ENCODE measurements at regions not wholly inside any gene's neighbourhood (a gene's known extent, or its start where the extent isn't known, plus 50 kb on each side); places are given as distances from the start of the nearest gene placed in this dataset.
A peak's percentile ranks its signal among the peaks of the same experiment; 100 is the strongest.
"Not testable (repeated sequence)": the region's sequence is repeated elsewhere in the genome, so short reads cannot be mapped to it uniquely, and the experiment has no call there.

GRCh38 chr15:63434576-63435186 is 53.0 kb upstream of the CA12 start:
- peak; percentile 3 for DNase-seq

DNA sequence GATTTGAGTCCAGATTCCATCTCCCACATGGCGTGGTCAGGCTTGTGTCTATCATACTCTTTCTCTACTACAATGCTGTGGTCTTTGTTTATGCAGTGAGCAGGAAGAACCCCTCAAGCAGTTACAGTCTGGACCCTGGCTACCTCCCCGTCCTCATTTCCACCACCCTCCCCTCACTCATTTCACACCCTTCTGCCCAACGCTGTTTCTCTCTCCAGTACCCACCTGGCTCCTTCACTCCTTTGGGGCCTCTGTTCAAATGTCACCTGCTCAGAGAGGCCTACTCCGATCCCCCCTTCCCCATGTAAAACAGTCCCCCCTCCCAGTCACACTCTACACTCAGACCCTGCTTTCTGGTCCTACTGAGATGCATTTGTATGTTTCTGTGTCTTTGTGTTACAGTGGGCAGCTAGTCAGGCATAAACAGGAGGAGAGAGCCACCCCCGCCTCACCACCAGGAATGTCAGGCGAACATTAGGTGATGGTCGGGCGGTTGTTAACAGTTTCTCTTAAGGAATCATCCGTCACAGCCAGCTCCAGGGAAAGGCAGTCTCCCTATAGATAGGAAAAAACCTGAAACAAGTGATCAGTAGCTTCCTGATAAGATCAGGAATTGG is 53.7 kb upstream of the CA12 start:
- no peak for DNase-seq

DNA sequence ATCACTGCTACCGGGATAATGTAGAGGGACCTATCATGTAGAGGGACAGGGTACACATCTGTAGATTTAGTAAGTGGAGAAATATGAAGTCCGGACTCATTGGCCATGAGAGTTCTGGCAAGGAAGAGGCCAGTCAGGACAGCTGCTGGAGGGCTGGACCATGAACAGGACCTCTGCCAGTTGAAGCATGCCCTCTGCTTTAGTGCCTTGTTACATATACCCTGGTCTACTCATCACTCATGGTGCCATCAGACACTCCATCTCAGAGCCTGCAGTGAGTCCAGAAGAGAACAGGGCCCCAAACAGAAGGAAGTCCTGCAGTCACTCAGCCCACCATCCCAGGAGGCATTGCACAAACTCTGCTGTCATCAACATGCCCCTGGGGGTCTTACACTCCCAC is 54.7 kb upstream of the CA12 start:
- DNase-seq, result no peak

GRCh38 chr15:63436872-63437375 is 55.3 kb upstream of the CA12 start:
- peak; percentile 28 for DNase-seq

- DNase-seq, result no peak
These were observed 58.1 kb upstream of the CA12 start for GRCh38 chr15:63439536-63440264.

DNA sequence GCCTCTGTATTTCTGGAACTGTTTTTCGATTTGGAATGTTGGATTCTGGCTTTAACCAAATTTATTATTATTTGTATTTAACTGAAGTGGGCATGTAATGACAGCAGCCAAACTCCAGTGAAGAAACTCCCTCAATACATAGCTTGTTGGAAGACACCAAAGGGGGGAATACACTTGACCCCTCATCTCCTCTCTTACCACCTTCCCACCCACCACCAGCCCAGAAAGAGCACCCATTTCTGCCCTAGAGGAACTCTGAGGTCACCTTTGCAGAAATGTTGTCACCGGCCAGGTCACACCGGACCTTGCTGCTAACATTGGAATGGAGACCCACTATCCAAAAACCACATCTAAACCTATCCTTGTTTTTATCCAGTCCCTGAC is 58.6 kb upstream of the CA12 start:
- no peak for DNase-seq

DNA sequence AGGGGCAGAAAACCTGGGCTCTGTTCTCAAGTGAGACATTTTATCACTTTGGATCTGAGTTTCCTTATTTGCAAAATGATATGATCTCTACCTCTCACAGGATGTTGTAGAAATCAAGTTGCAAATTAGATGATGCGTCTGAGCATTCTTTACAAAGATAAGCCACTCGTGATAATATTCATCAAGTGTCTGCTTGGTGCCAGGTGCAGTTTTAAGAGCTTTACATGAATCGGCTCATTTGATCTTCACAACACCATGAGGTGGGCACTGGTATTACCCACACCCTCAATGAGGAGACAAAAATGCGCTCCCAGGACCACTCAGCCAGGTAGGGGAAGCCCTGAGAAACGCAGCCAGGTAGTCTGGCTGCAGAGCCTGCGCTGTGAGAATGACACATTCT is 59.1 kb upstream of the CA12 start:
- DNase-seq, result no peak

DNA sequence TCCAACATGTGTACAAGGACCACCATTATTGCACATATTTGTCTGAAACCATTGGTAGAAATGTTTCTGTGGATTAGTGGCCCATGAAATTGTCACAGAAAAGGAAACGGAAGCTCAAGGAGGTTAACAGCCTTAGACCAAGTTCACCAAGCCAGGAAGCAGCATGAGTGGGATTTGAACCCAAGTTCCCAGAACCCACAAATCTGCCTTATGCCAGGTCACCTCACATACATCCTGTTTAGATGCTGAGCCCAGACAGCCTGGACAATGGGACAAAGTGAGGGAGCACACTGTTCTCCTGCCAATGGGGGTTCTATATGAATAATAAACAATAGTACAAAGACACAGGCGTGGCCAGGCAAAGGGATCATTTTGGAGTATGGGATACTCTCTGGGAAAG is 59.6 kb upstream of the CA12 start:
- DNase-seq, result no peak

DNA sequence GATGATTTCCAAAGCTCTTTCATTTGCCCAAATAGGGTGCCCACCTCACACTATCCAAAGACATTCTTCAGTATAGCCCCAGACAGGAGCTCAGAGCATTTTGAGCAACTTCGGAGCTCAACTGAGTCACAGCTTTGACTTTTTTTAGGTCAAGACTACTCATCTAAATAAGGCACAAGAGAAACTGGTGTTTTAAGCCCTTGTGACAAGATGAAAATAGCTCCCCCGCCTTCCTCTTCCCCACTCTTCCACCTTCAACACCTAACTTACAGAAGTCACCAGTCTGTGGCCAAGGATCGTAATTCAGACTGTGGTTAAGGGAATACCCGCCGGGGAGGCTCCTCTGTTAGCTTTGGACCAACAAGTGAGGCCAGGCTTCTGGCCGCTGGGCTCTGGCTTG is 60.4 kb upstream of the CA12 start:
- no peak for DNase-seq

DNA sequence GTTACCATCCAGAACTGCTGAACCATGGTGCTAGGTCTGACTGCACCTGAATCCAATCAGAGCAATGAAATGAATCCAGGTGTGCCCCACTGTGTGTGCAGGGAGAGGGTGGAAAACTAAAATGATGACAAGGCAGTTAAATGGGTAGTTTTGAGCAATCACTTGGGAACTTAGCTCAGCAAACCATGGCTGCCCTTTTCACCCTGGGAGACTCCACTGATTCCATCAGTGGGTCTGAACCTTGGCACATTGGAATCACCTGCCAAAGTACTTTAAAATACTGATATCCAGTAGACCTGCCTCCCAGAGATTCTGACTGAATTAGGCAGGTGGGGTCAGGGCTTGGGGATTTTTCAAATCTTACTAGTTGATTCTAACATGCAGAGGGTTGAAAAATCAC is 59.8 kb upstream of the USP3 start:
- no peak for DNase-seq

GRCh38 chr15:63446255-63446654 is 58.1 kb upstream of the USP3 start:
- DNase-seq, result no peak

DNA sequence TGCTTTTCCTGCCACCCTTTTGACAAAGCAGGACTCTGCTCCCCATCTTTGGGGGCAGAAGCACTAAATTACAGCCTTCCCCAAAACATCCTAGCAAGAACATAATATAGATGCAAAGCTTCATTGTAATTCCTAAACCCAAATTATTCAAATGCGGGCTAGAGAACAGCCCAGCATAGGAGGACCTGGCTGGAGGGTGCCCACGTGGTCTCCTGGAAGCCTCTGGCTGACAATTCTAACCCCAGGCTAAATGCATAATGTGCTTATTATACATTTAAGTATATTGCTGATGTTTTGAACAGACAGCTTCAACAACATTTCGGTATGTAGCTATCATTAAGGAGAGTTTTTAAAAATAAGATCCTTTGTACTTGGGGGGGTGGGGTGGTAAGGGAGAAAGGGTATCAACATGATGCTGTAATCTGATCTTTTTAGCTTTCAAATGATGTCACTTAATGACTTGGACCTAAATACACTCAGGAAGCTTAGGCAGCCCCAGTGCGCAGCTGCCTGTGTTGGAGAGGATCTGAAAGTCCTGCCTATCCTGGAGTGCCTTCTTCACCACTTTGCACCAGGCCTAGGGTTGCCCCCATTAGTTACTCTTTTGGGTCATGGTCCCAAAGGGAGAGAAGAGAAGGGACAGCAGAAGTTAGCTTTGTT is 57.2 kb upstream of the USP3 start:
- peak; percentile 18 for DNase-seq

DNA sequence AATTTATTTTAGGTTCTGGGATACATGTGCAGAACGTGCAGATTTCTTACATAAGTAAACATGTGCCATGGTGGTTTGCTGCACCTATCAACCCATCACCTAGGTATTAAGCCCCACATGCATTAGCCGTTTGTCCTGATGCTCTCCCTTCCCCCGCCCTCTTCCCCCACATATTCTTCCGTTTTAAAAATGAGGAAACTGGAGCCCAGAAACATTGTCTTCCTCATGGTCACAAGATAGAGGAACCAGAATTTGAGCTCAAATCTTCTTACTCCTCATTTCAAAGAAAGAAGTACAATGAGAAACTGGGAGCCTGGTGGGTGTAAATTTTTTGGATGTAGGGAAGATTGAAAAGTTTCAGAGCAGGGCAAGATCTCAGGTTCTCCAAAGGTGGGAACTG is 56.1 kb upstream of the USP3 start:
- no peak for DNase-seq

GRCh38 chr15:63448872-63449555 is 55.4 kb upstream of the USP3 start:
- not testable (repeated sequence) for DNase-seq

DNA sequence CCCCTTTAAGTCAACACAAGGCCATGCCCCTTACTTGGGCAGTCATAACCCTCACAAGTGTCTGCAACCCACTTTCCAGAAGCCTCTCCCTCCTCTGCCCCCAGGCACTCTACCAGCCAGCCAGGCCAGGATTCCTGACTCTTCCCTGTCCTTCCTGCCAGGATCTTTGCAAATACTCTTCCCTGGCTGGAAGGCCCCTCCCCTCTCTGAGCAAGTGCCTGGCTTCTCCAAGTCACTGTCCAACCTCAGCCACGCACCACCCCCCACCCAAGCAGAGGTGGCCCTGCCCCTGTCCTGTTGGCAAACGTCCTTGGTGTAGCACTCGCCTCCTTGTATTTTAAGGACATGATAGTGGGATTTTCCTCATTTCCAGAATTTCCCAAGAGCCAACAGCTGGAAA is 54.7 kb upstream of the USP3 start:
- DNase-seq, result no peak

GRCh38 chr15:63450884-63451225 is 53.5 kb upstream of the USP3 start:
- no peak for DNase-seq

DNA sequence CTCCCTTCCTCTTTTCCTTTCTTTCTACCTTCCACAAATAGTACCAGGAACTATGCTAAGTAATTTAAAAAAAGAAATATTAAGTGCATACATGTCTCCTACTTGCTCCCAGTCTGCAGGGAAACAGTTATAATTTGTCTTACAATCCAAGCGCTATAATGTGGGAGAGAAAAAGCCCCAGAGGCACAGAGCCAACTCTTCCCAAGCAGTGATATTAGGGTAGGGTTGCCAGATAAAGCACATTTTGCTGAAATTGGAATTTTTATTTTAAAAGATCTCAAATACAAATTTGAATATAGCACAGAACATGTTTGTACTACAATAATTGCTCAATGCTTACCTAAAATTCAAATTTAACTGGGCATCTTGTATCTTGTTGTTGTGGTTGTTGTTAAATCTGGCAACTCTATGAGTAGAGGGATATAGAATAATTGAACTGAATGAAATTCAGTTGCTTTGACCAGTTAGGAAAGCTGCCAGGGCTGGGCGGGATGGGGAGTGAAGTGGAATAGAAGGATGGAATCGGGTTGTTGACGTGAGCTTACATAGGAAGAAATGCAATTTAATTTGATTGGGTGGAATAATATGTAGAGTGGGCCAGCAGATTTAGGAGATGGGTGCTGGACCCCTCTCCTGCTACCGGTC is 52.6 kb upstream of the USP3 start:
- DNase-seq, result no peak

DNA sequence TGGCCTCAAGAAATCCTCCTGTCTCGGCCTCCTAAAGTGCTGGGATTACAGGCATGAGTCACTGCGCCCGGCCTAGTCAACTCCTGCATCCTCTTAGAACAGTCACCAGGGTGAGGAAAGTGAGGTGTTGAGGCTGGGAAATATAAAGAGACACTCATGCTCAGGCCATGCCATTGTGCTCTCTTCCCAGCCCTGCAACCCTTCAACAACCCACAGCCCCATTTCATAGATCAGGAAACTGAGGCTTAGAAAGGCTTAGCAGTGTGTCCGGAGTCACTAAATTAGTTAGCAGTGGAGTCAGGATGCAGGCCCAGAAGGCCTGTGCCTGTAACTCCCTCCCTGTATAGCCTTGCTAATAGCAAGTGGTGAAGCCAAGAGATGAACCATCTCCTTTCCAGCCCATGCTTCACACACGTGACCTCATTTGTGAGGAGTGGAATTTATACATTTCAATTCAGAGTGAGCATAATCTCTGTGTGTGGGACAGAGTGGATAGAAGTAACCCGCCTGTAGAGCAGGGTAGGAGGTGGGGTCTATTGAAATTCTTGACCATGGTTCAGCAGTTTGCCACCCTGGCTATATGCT is 51.7 kb upstream of the USP3 start:
- DNase-seq, result no peak

- no peak for DNase-seq
These were observed 51.0 kb upstream of the USP3 start for GRCh38 chr15:63453186-63453905.

DNA sequence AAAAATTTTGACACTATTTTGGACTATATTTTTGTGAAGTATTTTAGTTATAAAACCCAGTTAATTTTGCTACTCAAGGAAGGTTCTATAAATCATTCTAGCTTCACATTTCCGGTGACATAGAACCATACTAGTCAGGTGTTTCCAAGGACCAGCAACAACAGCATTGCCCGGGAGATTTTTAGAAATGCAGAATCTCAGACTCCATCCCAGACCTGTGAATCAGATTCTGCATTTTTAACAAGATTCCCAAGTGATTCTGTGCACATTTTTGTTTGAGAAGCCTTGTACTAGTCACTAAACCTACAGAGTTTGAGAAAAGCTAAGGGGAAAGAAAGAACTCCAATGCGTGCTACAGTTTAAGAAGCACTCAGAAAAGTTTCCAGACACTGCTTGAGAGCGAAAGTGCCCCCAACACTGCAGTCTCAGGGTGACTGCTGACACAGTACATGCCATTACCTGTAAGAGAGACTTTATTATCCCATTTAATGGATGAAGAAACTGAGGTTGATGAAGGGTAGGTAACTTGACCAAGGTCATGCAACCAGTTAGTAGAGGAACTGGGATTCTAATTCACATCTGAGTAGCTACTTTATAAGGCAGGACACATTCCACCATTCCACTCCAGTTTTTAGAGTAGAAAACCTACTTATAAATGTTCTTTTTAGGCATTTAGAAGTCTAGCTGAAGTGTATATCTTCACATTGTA is 49.7 kb upstream of the USP3 start:
- DNase-seq, result no peak

All from NCI-H2107 (cell line).